Spinal cord (tissue), 9 donors: ENCODE measurements at regions not wholly inside any gene's neighbourhood (a gene's known extent, or its start where the extent isn't known, plus 50 kb on each side); places are given as distances from the start of the nearest gene placed in this dataset.
A peak's percentile ranks its signal among the peaks of the same experiment; 100 is the strongest.

Source experiments
- DNase-seq, 6 donors: peaks; one replicate each; pipeline versions ENCODE4 v3.0.0 to v3.0.0-alpha.2; 2013 to 2015; ENCODE audit warnings: low spot score in 6 of 6, low read depth in 4 of 6
- H3K27ac ChIP-seq: one replicate; pipeline ENCODE4 v1.5.1; 2013; ENCODE audit warnings: low read depth, low read length, control low read depth
- H3K27me3 ChIP-seq: one replicate; pipeline ENCODE4 v1.6.1; 2013; ENCODE audit warnings: low read length; ENCODE audit not compliant: control insufficient read depth, insufficient read depth
- H3K36me3 ChIP-seq: one replicate; pipeline ENCODE4 v1.6.1; 2013; ENCODE audit warnings: low read length; ENCODE audit not compliant: control insufficient read depth, insufficient read depth
- H3K4me1 ChIP-seq: one replicate; pipeline ENCODE4 v1.6.1; 2013; ENCODE audit warnings: low read length; ENCODE audit not compliant: control insufficient read depth, insufficient read depth
- H3K4me3 ChIP-seq: one replicate; pipeline ENCODE4 v1.5.1; 2013; ENCODE audit warnings: low read depth, low read length, control low read depth
- H3K9me3 ChIP-seq: one replicate; pipeline ENCODE4 v1.6.1; 2013; ENCODE audit warnings: low read length; ENCODE audit not compliant: control insufficient read depth, insufficient read depth
- WGBS: methylation state at CpG from one replicate; pipeline ENCODE4 v1.1.5; 2013; ENCODE audit warnings: missing lambda C conversion rate; ENCODE audit not compliant: insufficient coverage; 5-methylcytosine and 5-hydroxymethylcytosine counted together
- donor health status: healthy.

DNA sequence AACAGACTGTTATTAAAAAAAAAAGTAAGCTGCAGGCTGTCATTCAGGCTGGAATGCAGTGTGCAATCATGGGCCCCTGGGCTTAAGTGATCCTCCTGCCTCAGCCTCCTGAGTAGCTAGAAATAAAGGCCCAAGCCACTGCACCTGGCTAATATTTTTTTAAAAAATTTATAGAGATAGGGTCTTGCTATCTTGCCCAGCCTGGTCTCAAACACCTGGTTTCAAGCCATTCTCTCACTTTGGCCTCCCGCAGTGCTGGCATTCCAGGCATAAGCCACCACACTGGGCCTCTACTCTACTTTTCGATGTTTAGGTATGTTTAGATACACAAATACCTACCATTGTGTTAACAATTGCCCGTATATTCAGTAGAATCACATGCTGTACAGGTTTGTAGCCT is 270.4 kb upstream of the PRKCQ start:
- DNase-seq, result no peak
- no peak overlapping the region for H3K27ac ChIP-seq
- H3K4me1 ChIP-seq, result no peaks in the 10 kb centered on the region
- H3K9me3 ChIP-seq, result peaks cover 2% of the 10 kb centered on the region
- no peaks in the 10 kb centered on the region for H3K36me3 ChIP-seq
- no peak overlapping the region for H3K4me3 ChIP-seq
- no peaks in the 10 kb centered on the region for H3K27me3 ChIP-seq
- WGBS, result no CpG with 5 or more reads among the region's 3 CpGs

GRCh38 chr10:6847561-6847960 is 267.5 kb upstream of the PRKCQ start:
- H3K27me3 ChIP-seq, result no peaks in the 10 kb centered on the region
- DNase-seq, result no peak
- H3K9me3 ChIP-seq, result peaks cover 4% of the 10 kb centered on the region
- H3K4me3 ChIP-seq, result no peak overlapping the region
- 100% methylated on average over 2 of the region's 3 CpGs for WGBS
- H3K4me1 ChIP-seq, result no peaks in the 10 kb centered on the region
- no peaks in the 10 kb centered on the region for H3K36me3 ChIP-seq
- H3K27ac ChIP-seq, result no peak overlapping the region

DNA sequence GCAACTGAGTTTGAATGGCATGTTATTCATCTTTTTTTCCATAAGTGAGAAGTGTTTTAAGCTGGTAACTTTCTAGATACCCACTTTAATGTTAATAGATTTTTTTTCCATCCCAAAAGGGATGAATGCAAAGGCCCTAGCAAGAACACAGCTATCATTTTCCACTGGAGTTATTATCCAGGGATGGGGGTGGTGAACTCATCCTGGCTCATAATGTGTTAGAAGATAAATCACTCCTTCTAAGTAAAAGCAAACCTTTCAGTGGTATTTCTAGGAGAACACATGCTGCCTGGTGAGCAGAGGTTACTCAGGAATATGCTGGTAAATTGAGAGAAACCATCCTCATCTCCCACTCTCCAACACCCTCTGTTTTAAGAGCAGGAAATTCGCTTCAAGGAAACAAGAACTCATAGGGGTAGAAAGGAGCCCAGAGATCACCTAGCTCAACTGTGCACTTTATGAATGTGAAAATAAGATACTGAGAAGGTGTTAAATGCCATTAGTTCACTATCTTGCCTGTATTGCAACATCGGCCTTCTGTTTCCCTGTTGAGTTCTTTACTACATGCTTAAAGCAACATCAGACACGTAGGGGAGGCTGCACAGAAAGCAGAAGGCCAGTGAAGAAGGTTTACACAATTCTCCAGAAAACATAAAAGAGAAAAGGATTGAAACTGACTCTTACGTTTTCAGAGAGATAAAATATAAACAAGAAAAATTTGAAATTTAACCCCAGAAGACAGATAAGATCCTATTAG is 264.0 kb upstream of the PRKCQ start:
- Histone ChIP-seq H3K4me3 (no peak overlapping the region), H3K4me1 (no peaks in the 10 kb centered on the region), H3K9me3 (peaks cover 4% of the 10 kb centered on the region), H3K27ac (no peak overlapping the region), H3K36me3 (no peaks in the 10 kb centered on the region), H3K27me3 (no peaks in the 10 kb centered on the region)
- no CpG with 5 or more reads among the region's 4 CpGs for whole genome bisulfite sequencing
- DNase-seq, result no peak

DNA sequence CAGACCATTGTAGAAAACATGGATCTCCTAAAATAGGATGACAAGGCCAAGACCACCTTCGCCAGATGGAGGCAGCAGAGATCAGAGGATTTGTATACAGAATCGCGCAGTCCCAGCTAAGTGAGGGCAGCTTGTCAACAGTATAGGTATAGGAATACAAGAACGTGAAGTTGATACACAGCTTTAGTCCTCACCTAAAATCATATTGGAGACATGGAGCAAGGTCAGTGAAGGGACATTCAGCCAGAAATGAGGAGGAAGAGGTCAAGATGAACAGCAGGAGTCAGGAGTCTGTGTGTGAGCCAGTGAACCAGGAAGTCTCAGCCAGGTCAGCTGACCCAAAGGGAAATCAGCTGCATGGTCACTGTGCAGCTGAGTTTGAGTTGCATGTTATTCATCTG is 263.4 kb upstream of the PRKCQ start:
- Histone ChIP-seq H3K4me3 (no peak overlapping the region), H3K36me3 (no peaks in the 10 kb centered on the region), H3K27ac (no peak overlapping the region), H3K4me1 (no peaks in the 10 kb centered on the region), H3K27me3 (no peaks in the 10 kb centered on the region), H3K9me3 (peaks cover 4% of the 10 kb centered on the region)
- whole genome bisulfite sequencing, result 100% methylated on average over 1 of the region's 4 CpGs
- peak in 1 of 6 donors; percentile 30 for DNase-seq

DNA sequence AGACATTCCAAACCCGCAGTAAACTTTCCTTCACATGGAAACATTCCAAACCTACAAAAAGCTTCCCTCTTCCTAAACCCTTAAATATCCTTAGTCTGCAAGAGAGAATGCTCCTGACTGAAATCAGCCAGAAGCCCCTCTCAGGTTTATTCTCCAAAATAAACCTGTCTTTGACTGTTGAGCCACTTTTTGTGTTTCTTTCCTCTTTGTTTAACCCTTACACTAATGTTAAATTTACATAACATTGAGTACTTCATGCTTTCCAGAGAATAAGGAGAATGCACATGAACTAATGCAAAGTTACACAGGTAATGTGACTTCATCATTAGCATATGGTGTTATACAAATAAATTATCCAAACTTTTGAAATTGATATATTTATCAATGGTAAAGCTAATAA is 262.6 kb upstream of the PRKCQ start:
- H3K4me3 ChIP-seq, result no peak overlapping the region

DNA sequence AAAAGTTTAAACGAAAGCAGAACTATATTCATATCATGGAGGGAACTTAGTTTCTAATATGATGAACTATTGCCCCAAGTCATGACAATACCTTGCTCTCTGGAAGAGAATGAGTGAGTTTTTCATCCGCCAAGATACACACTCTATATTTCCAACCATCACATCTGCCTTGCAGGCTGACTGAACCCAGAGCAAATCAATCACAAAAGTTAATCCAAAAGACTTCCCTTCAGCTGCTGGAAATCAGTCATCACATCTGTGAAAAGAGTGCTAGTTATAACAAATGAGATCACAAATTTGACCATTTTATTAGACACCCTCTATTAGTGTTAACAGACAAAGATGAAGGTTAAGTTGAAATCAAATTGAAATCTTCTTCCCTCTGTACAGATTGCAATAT is 261.7 kb upstream of the PRKCQ start:
- Histone ChIP-seq H3K36me3 (no peaks in the 10 kb centered on the region), H3K27ac (no peak overlapping the region), H3K4me1 (no peaks in the 10 kb centered on the region), H3K9me3 (peaks cover 4% of the 10 kb centered on the region), H3K27me3 (no peaks in the 10 kb centered on the region), H3K4me3 (no peak overlapping the region)
- no peak for DNase-seq
- WGBS, result no CpG with 5 or more reads among the region's 2 CpGs

More for the DNA sequence above, 262.6 kb upstream of the PRKCQ start:
- H3K27me3 ChIP-seq, result no peaks in the 10 kb centered on the region
- no peak overlapping the region for H3K27ac ChIP-seq
- DNase-seq, result no peak
- no peaks in the 10 kb centered on the region for H3K4me1 ChIP-seq
- peaks cover 4% of the 10 kb centered on the region for H3K9me3 ChIP-seq
- WGBS, result 75% methylated on average over 1 of the region's 1 CpG
- no peaks in the 10 kb centered on the region for H3K36me3 ChIP-seq

DNA sequence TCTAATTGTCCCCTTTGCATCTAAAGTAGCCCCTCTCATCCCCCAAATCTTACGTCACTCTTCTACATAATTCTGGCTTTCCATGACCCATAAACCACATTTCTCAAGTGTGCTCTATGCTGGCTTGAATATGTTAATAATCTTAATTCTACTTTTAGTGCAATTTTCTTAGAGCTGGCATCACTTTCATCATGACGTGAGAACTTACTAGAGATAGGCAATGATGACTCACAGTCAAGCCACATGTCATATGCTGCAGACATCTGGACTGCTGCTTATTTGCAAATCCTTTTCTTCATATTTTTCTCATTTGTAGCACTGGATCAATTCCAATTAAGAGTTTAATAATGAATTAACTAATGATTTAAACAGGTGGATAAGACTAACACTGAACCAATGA is 260.7 kb upstream of the PRKCQ start:
- Histone ChIP-seq H3K4me1 (no peaks in the 10 kb centered on the region), H3K4me3 (no peak overlapping the region), H3K9me3 (peaks cover 4% of the 10 kb centered on the region), H3K27ac (no peak overlapping the region), H3K36me3 (no peaks in the 10 kb centered on the region), H3K27me3 (no peaks in the 10 kb centered on the region)
- DNase-seq, result no peak
- WGBS, result 71% methylated on average over 1 of the region's 2 CpGs

- Histone ChIP-seq H3K36me3 (no peaks in the 10 kb centered on the region), H3K9me3 (no peaks in the 10 kb centered on the region), H3K4me3 (no peak overlapping the region), H3K4me1 (no peaks in the 10 kb centered on the region), H3K27me3 (no peaks in the 10 kb centered on the region), H3K27ac (no peak overlapping the region)
- WGBS, result 83% methylated on average over 5 of the region's 5 CpGs
- no peak for DNase-seq
These were observed 260.2 kb upstream of the PRKCQ start for GRCh38 chr10:6840201-6840691.

GRCh38 chr10:6838118-6838517 is 258.0 kb upstream of the PRKCQ start:
- no peaks in the 10 kb centered on the region for H3K9me3 ChIP-seq
- WGBS, result 93% methylated on average over 2 of the region's 3 CpGs
- no peak overlapping the region for H3K4me3 ChIP-seq
- no peaks in the 10 kb centered on the region for H3K4me1 ChIP-seq
- H3K27ac ChIP-seq, result no peak overlapping the region
- H3K27me3 ChIP-seq, result no peaks in the 10 kb centered on the region
- DNase-seq, result peak in 1 of 6 donors; percentile 19
- no peaks in the 10 kb centered on the region for H3K36me3 ChIP-seq

- WGBS, result no CpG with 5 or more reads among the region's 2 CpGs
- H3K36me3 ChIP-seq, result no peaks in the 10 kb centered on the region
- no peaks in the 10 kb centered on the region for H3K9me3 ChIP-seq
- H3K4me1 ChIP-seq, result no peaks in the 10 kb centered on the region
- DNase-seq, result no peak
- no peak overlapping the region for H3K4me3 ChIP-seq
- H3K27me3 ChIP-seq, result no peaks in the 10 kb centered on the region
- H3K27ac ChIP-seq, result no peak overlapping the region
These were observed 253.5 kb upstream of the PRKCQ start for GRCh38 chr10:6833458-6834011.
